H9 (cell line): ENCODE measurements at regions not wholly inside any gene's neighbourhood (a gene's known extent, or its start where the extent isn't known, plus 50 kb on each side); places are given as distances from the start of the nearest gene placed in this dataset.

Experiments
- DNase-seq: peaks from one replicate; pipeline ENCODE4 v3.0.0-alpha.2; 2017
- H2AFZ ChIP-seq: one replicate; pipeline ENCODE4 v1.6.1; 2013; ENCODE audit warnings: mild to moderate bottlenecking, low read length, control low read depth, moderate library complexity
- H2AK5ac ChIP-seq: 2 replicates; pipeline ENCODE4 v1.6.1; 2013; ENCODE audit warnings: low read length, control low read depth, mixed read lengths; ENCODE audit not compliant: insufficient read length
- H2BK120ac ChIP-seq: one replicate; pipeline ENCODE4 v1.6.1; 2013; ENCODE audit warnings: low read depth, mild to moderate bottlenecking, low read length, control low read depth, inconsistent platforms; ENCODE audit not compliant: poor library complexity, severe bottlenecking
- H2BK12ac ChIP-seq: 2 replicates; pipeline ENCODE4 v1.6.1; 2013; ENCODE audit warnings: low read length, control low read depth, mixed read lengths, low read depth; ENCODE audit not compliant: insufficient read length
- H2BK15ac ChIP-seq: 2 replicates; pipeline ENCODE4 v1.6.1; 2013; ENCODE audit warnings: low read depth, low read length, control low read depth
- H2BK20ac ChIP-seq: one replicate; pipeline ENCODE4 v1.6.1; 2013; ENCODE audit warnings: low read depth, mild to moderate bottlenecking, low read length, control low read depth, inconsistent platforms; ENCODE audit not compliant: poor library complexity, severe bottlenecking
- H2BK5ac ChIP-seq: 2 replicates; pipeline ENCODE4 v1.6.1; 2013; ENCODE audit warnings: low read length, control low read depth, mixed read lengths; ENCODE audit not compliant: insufficient read length
- H3K14ac ChIP-seq: 2 replicates; pipeline ENCODE4 v1.6.1; 2013; ENCODE audit warnings: low read length, control low read depth; ENCODE audit not compliant: insufficient read depth
- H3K18ac ChIP-seq: 2 replicates; pipeline ENCODE4 v1.6.1; 2013; ENCODE audit warnings: low read depth, mild to moderate bottlenecking, mixed read lengths, low read length, control low read depth; ENCODE audit not compliant: insufficient read length
- H3K23ac ChIP-seq: 2 replicates; pipeline ENCODE4 v1.6.1; 2013; ENCODE audit warnings: low read length, control low read depth, mixed read lengths, low read depth; ENCODE audit not compliant: insufficient read length
- H3K23me2 ChIP-seq: 2 replicates; pipeline ENCODE4 v1.6.1; 2013; ENCODE audit warnings: low read depth, mild to moderate bottlenecking, mixed read lengths, low read length, control low read depth; ENCODE audit not compliant: insufficient read length, poor library complexity, severe bottlenecking
- H3K27ac ChIP-seq: 2 replicates; pipeline ENCODE4 v1.5.1; 2013; ENCODE audit warnings: low read length, control low read depth, mixed read lengths, low read depth; ENCODE audit not compliant: insufficient read length
- H3K27me3 ChIP-seq: 2 replicates; pipeline ENCODE4 v1.6.1; 2013; ENCODE audit warnings: low read length, control low read depth, inconsistent platforms; ENCODE audit not compliant: insufficient read depth
- H3K4ac ChIP-seq: 2 replicates; pipeline ENCODE4 v1.6.1; 2013; ENCODE audit warnings: low read depth, mild to moderate bottlenecking, control low read depth, inconsistent platforms, low read length, moderate library complexity
- H3K4me1 ChIP-seq: 2 replicates; pipeline ENCODE4 v1.6.1; 2013; ENCODE audit warnings: low read length, control low read depth, inconsistent platforms; ENCODE audit not compliant: insufficient read depth
- H3K4me2 ChIP-seq: 2 replicates; pipeline ENCODE4 v1.6.1; 2013; ENCODE audit warnings: low read length, control low read depth, mixed read lengths; ENCODE audit not compliant: insufficient read length, insufficient read depth
- H3K56ac ChIP-seq: 2 replicates; pipeline ENCODE4 v1.6.1; 2013; ENCODE audit warnings: low read depth, mild to moderate bottlenecking, mixed read lengths, low read length, control low read depth; ENCODE audit not compliant: insufficient read length
- H3K79me1 ChIP-seq: 2 replicates; pipeline ENCODE4 v1.6.1; 2013; ENCODE audit warnings: low read depth, mild to moderate bottlenecking, moderate library complexity, low read length, control low read depth, inconsistent platforms; ENCODE audit not compliant: insufficient read depth, poor library complexity, severe bottlenecking
- H3K79me2 ChIP-seq: 2 replicates; pipeline ENCODE4 v1.6.1; 2013; ENCODE audit warnings: low read length, control low read depth, inconsistent platforms; ENCODE audit not compliant: insufficient read depth
- H3K9ac ChIP-seq: 2 replicates; pipeline ENCODE4 v1.6.1; 2013; ENCODE audit warnings: low read length, control low read depth, mixed read lengths; ENCODE audit not compliant: insufficient read length; ENCODE audit errors: extremely low read depth
- H3K9me3 ChIP-seq: one replicate; pipeline ENCODE4 v1.6.1; 2013; ENCODE audit warnings: low read depth, low read length, inconsistent platforms; ENCODE audit not compliant: control insufficient read depth
- H3T11ph ChIP-seq: one replicate; pipeline ENCODE4 v1.6.1; 2013; ENCODE audit warnings: mild to moderate bottlenecking, low read length, control low read depth, inconsistent platforms
- H4K20me1 ChIP-seq: one replicate; pipeline ENCODE4 v1.6.1; 2013; ENCODE audit not compliant: control insufficient read depth, insufficient read length, insufficient read depth
- H4K5ac ChIP-seq: 2 replicates; pipeline ENCODE4 v1.6.1; 2013; ENCODE audit warnings: low read depth, mild to moderate bottlenecking, mixed read lengths, low read length, control low read depth; ENCODE audit not compliant: insufficient read length
- H4K8ac ChIP-seq: replicated peaks from 2 replicates; pipeline ENCODE4 v1.6.1; 2013; ENCODE audit warnings: low read length, control low read depth, mixed read lengths, low read depth; ENCODE audit not compliant: insufficient read length
- H4K91ac ChIP-seq: 2 replicates; pipeline ENCODE4 v1.6.1; 2013; ENCODE audit warnings: low read depth, mild to moderate bottlenecking, moderate library complexity, mixed read lengths, low read length, control low read depth; ENCODE audit not compliant: insufficient read length
- H3K27ac Mint-ChIP-seq, 3 experiments: 2 replicates in 2 of 3; 3 replicates in 1 of 3; pipeline ENCODE4 v1.8.0; 2020 to 2021; ENCODE audit warnings: mixed read lengths in 3 of 3, mild to moderate bottlenecking in 1 of 3, moderate library complexity in 1 of 3
- H3K27me3 Mint-ChIP-seq: 2 replicates; pipeline ENCODE4 v1.8.0; 2021; ENCODE audit warnings: low read depth, mild to moderate bottlenecking, moderate library complexity, mixed read lengths
- H3K36me3 Mint-ChIP-seq, 3 experiments: 2 replicates in 2 of 3; 3 replicates in 1 of 3; pipeline ENCODE4 v1.8.0; 2020 to 2021; ENCODE audit warnings: low read depth in 3 of 3, mixed read lengths in 3 of 3; ENCODE audit not compliant: insufficient read depth in 1 of 3
- H3K4me1 Mint-ChIP-seq, 2 experiments: 2 replicates each; pipeline ENCODE4 v1.8.0; 2020; ENCODE audit warnings: mixed read lengths in 2 of 2
- H3K4me3 Mint-ChIP-seq, 2 experiments: 2 replicates in 1 of 2; 3 replicates in 1 of 2; pipeline ENCODE4 v1.8.0; 2020 to 2021; ENCODE audit warnings: mild to moderate bottlenecking in 2 of 2, mixed read lengths in 2 of 2, moderate library complexity in 1 of 2
- H3K9me3 Mint-ChIP-seq, 2 experiments: 2 replicates in 1 of 2; 3 replicates in 1 of 2; pipeline ENCODE4 v1.8.0; 2020; ENCODE audit warnings: mild to moderate bottlenecking in 2 of 2, mixed read lengths in 2 of 2, moderate library complexity in 1 of 2
- WGBS: extraction: QIAGEN DNeasy Blood & Tissue Kit; methylation state at CpG from one replicate; pipeline ENCODE4 v1.1.7; 2013; ENCODE audit warnings: missing lambda C conversion rate, low lambda C conversion rate, mixed read lengths; ENCODE audit not compliant: insufficient read length; ENCODE audit errors: extremely low coverage; 5-methylcytosine and 5-hydroxymethylcytosine counted together
- TF ChIP-seq, protein P1 (sequence below): fragments of 200-600 bp; sonication (generic); conservative IDR thresholded peaks from 3 replicates; pipeline ENCODE4 v1.8.0; 2021; ENCODE audit warnings: antibody characterized with exemption, mild to moderate bottlenecking

DNA sequence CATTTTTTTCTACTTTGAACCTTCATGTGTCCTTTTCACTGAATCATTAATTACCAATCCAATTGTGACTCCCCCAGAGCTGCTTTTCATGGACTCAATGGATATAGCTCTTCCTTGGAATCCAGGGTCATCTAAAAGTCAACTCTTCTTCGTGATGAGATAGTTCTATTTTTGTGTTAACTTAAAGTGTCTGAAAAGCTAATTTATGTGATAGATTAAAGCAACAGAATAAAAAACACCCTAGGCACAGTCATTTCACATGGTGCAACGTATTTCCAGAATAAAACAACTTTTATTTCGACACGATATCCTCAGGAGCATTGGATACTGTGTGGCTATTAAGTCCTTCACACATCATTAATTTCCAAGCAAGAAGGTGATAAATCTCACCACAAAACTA lies 250.6 kb upstream of the SPHKAP start:
- H3K27me3 Mint-ChIP-seq: no peaks in the 10 kb centered on the region
- H3K14ac ChIP-seq: no peak overlapping the region
- no peak overlapping the region for H2BK12ac ChIP-seq
- H3K4me2 ChIP-seq: no peak overlapping the region
- H3T11ph ChIP-seq: no peak overlapping the region
- H3K4me1 ChIP-seq: no peaks in the 10 kb centered on the region
- no peak for DNase-seq
- no peak overlapping the region for H3K56ac ChIP-seq
- no peak overlapping the region for H3K18ac ChIP-seq
- H4K8ac ChIP-seq: no peak overlapping the region
- no peak overlapping the region for H2BK5ac ChIP-seq
- no peak overlapping the region for H3K4me3 Mint-ChIP-seq
- no peak overlapping the region for H3K23ac ChIP-seq
- H2BK15ac ChIP-seq: no peak overlapping the region
- H2AK5ac ChIP-seq: no peak overlapping the region
- WGBS: no CpG with 5 or more reads among the region's 4 CpGs
- no peaks in the 10 kb centered on the region for H4K20me1 ChIP-seq
- no peak overlapping the region for H2BK20ac ChIP-seq
- H3K4ac ChIP-seq: no peak overlapping the region
- no peaks in the 10 kb centered on the region for H3K27me3 ChIP-seq
- H3K36me3 Mint-ChIP-seq: peaks cover 7 to 19% (median 9%) of the 10 kb centered on the region in 3 experiments; a peak in 6 of 7 replicates
- H3K27ac ChIP-seq: no peak overlapping the region
- H3K9ac ChIP-seq: no peak overlapping the region
- no peaks in the 10 kb centered on the region for H3K4me1 Mint-ChIP-seq
- peaks cover 18 to 19% of the 10 kb centered on the region in 2 experiments for H3K9me3 Mint-ChIP-seq
- H2BK120ac ChIP-seq: no peak overlapping the region
- H2AFZ ChIP-seq: no peak overlapping the region
- no peaks in the 10 kb centered on the region for H3K23me2 ChIP-seq
- H3K27ac Mint-ChIP-seq: no peak overlapping the region
- H3K9me3 ChIP-seq: no peaks in the 10 kb centered on the region
- no peaks in the 10 kb centered on the region for H3K79me2 ChIP-seq
- TF ChIP-seq, protein P1, sequence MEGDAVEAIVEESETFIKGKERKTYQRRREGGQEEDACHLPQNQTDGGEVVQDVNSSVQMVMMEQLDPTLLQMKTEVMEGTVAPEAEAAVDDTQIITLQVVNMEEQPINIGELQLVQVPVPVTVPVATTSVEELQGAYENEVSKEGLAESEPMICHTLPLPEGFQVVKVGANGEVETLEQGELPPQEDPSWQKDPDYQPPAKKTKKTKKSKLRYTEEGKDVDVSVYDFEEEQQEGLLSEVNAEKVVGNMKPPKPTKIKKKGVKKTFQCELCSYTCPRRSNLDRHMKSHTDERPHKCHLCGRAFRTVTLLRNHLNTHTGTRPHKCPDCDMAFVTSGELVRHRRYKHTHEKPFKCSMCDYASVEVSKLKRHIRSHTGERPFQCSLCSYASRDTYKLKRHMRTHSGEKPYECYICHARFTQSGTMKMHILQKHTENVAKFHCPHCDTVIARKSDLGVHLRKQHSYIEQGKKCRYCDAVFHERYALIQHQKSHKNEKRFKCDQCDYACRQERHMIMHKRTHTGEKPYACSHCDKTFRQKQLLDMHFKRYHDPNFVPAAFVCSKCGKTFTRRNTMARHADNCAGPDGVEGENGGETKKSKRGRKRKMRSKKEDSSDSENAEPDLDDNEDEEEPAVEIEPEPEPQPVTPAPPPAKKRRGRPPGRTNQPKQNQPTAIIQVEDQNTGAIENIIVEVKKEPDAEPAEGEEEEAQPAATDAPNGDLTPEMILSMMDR: no peak
- no peak overlapping the region for H4K5ac ChIP-seq
- no peak overlapping the region for H4K91ac ChIP-seq
- H3K79me1 ChIP-seq: no peaks in the 10 kb centered on the region
